Fibroblast of villous mesenchyme (primary cell): ENCODE measurements at regions not wholly inside any gene's neighbourhood (a gene's known extent, or its start where the extent isn't known, plus 50 kb on each side); places are given as distances from the start of the nearest gene placed in this dataset.

Experiments used
- DNase-seq: peaks from one replicate; pipeline ENCODE4 v3.0.0-alpha.2; 2010; ENCODE audit warnings: low read depth
- H3K4me3 ChIP-seq: 2 replicates; pipeline ENCODE4 v1.5.1; 2011; ENCODE audit warnings: low read depth, mild to moderate bottlenecking, low read length
- TF ChIP-seq, protein P1 (sequence below): IDR thresholded peaks from 2 replicates; pipeline ENCODE4 v1.5.1; 2012; ENCODE audit warnings: low read depth, mild to moderate bottlenecking, low read length; ENCODE audit not compliant: insufficient read depth

- TF ChIP-seq, protein P1, sequence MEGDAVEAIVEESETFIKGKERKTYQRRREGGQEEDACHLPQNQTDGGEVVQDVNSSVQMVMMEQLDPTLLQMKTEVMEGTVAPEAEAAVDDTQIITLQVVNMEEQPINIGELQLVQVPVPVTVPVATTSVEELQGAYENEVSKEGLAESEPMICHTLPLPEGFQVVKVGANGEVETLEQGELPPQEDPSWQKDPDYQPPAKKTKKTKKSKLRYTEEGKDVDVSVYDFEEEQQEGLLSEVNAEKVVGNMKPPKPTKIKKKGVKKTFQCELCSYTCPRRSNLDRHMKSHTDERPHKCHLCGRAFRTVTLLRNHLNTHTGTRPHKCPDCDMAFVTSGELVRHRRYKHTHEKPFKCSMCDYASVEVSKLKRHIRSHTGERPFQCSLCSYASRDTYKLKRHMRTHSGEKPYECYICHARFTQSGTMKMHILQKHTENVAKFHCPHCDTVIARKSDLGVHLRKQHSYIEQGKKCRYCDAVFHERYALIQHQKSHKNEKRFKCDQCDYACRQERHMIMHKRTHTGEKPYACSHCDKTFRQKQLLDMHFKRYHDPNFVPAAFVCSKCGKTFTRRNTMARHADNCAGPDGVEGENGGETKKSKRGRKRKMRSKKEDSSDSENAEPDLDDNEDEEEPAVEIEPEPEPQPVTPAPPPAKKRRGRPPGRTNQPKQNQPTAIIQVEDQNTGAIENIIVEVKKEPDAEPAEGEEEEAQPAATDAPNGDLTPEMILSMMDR = peak; percentile 29
- no peak overlapping the region for H3K4me3 ChIP-seq
- DNase-seq = peak; percentile 42
Observed at GRCh38 chr21:16082038-16082816, 352.4 kb downstream of the USP25 start.

GRCh38 chr21:16084776-16085364, 355.1 kb downstream of the USP25 start:
- H3K4me3 ChIP-seq = no peak overlapping the region
- TF ChIP-seq, protein P1 = no peak
- no peak for DNase-seq

GRCh38 chr21:16085421-16085820, 355.6 kb downstream of the USP25 start:
- H3K4me3 ChIP-seq = no peak overlapping the region
- TF ChIP-seq, protein P1 = no peak
- no peak for DNase-seq

DNA sequence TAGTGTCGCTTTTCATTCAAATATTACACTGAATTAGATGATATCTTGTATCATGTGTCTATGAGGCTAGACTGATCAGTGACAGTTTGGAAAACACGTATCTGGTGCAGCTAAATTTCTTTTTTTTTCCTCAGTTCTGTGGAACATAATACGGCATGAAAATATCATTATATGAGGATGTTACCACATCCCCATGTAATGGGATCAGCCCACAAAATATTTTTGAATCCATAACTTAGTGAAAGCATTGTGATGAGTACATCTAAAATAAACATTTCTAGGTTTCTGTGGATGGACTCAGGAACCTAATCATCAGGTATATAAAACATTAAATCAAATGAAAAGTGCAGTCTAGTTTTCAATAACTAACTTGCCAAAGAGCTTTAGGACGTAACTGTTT, 356.3 kb downstream of the USP25 start:
- DNase-seq = no peak
- H3K4me3 ChIP-seq = no peak overlapping the region
- TF ChIP-seq, protein P1 = no peak

DNA sequence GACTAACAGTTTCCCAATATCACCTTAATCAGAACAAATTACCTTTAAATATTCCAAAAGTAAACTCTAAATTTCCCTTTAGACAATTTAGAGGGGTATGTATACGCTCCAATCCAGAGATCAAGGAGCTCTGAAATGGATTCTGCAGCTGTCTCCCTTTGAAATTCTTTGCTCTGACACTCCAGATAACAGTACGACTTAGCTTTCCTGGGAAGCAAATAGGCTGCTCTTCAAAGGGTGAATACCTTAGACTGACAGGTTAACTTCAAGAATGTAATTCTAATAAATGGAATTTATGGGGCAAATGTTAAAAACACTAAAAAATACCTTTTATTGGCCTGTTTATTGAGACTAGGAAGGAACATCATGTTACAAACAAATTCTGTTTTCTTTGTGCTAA, 357.2 kb downstream of the USP25 start:
- DNase-seq = no peak
- TF ChIP-seq, protein P1 = no peak
- H3K4me3 ChIP-seq = no peak overlapping the region

DNA sequence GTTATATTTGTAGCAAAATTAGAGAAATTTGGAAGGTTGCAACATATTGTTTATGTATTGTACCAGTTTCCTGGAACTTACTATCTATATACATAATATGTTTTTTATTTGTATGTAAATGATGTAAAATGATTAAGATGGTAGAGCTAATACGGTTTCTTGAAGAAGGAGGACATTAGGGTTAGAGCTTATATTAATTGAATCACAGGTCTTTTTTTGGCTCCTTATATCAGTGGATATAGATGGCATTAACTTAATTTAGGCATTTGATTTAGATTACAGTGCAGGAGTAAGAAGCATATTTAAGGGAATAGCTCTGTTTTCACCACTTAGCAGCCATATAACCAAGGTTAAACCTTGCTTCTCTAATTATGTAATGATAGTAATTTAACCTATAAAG, 357.7 kb downstream of the USP25 start:
- no peak for DNase-seq
- no peak overlapping the region for H3K4me3 ChIP-seq
- TF ChIP-seq, protein P1 = no peak
